ENCODE measurements at regions not wholly inside any gene's neighbourhood (a gene's known extent, or its start where the extent isn't known, plus 50 kb on each side); places are given as distances from the start of the nearest gene placed in this dataset.
"Not testable (repeated sequence)": the region's sequence is repeated elsewhere in the genome, so short reads cannot be mapped to it uniquely, and the experiment has no call there.

DNA sequence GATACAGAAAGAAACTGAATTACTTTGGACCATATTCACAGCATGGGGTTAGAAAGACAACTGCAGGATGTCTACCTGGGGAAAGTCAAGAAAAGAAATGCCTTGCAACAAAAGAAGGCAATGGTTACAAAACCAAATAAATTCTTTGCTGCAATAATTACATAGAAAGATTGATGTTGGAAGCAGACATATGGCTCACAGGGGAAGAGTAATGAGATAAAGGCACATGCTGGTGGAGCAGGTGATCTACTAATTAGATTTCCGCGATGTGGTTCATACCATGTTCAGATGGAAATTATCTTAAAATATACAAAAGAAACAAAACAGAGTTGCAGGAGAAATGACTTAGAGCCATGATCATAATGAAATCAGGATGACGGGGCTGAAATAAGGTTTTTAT is 718.8 kb upstream of the PKDCC start:
- DNase-seq = no peak

DNA sequence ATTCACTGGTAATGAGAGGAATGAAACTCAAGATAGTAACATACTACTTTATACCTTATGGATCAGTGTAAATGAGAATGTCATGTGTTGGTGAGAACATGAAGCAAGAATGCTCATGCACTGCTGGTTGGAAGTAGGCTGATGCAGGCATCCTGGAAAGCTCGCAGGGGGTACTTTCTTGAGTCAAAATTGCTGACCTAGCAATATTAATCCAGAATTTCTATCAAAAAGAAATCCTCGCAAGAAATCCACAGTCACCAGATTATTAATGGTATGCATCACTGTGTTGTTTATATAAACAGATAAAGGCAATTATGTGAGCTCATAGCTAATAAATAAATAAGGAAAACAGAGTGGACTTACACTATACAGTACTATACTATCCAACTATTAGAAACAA is 713.7 kb upstream of the PKDCC start:
- DNase-seq = no peak

DNA sequence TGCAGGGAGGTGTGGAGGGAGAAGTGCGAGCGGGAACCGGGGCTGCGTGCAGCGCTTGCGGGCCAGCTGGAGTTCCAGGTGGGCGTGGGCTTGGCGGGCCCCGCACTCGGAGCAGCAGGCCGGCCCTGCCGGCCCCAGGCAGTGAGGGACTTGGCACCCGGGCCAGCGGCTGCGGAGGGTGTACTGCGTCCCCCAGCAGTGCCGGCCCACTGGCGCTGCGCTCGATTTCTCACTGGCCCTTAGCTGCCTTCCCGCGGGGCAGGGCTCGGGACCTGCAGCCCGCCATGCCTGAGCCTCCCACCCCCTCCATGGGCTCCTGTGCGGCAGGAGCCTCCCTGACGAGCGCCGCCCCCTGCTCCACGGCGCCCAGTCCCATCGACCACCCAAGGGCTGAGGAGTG is 712.2 kb upstream of the PKDCC start:
- DNase-seq = not testable (repeated sequence)

DNA sequence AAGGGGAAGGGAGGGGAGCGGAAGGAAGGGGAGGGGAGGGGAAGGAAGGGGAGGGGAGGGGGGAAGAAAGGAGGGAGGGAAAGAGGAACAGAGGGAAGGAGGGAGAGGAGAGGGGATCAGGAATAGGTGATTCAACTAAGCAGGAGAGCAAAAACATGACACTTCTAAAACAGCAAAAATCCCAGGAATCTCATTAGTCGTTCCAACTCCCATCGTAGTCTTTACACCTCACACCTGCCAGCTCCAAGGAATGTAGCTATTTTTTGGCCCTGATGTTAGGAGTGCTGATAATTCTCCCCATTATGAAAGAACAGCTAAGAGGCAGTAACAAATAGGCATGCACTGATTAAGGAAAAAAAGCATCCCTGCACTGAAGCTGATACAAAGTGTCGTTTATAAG is 709.9 kb upstream of the PKDCC start:
- no peak for DNase-seq

DNA sequence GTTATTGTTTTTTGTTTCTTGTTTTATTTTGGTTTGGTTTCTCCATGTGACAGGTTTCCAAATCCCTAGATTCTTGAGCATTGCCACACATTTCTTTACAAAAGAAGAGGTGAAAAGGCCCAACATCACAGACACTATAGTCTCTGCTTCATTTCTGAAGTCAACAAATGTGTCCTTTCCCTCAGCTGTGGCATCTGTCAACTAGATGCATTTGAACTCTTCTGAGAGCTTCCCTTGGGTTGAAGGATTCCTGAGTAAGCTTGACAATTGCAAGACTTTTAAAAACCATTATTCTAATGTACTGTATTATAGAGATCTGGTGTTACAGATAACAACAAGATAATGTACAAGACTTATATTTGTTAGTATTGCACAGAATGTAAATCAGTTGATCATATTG is 703.3 kb upstream of the PKDCC start:
- no peak for DNase-seq

- no peak for DNase-seq
Measured at GRCh38 chr2:41353060-41353459, 694.8 kb upstream of the PKDCC start.

DNA sequence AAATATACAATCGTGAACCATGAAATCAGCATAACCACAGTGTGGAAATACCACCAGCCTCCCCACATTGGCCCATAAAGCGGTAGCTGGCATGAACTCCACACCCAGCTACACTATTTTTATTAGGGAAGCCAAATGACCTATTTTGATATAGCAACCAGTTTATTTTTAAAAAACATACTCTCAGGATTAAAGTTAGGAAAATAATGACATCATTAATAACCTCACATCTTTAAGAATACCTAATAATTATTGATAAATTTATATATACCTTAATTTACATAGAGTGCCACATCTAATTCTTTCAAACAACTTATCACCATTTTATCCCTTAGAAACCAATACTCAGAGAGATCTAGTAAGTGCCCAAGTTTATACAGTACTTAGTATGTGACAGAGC is 692.0 kb upstream of the PKDCC start:
- no peak for DNase-seq

DNA sequence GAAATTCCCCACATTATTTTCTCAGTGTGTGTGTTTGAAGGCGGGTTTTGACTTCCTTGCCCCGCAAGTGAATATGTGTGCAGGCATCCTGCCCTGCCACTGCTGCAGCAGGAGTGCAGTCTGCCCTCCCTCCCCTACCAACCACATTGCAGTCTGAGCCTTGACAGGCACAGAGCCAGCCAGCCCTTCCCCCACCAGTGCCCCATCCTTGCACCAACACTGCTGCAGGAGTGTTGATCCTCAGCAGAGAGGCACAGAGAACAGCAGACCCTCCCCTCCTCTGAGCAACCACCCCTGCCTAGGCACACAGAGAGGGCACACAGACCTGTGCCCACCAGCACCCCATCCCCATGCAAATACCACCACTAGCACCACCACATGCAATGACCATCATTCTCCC is 683.0 kb upstream of the PKDCC start:
- DNase-seq = no peak

DNA sequence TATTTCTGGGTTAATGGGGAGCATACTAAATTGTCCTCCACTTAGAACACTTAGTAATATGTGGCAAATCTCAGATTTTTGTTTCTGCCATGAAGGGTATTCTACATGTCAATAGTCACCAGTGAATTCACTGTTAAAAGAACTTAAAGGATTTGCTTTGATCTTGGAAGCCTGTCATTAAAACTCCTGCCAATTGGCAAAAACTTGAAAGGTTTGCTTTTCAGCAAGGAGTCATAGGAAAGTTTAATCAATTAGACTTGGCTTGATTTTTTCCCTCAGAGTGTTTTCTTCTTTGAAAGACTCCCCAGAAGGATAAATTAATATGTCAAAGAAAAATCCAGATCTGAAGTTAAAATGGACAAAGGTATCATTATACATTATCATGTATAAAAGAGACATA is 671.9 kb upstream of the PKDCC start:
- no peak for DNase-seq

DNA sequence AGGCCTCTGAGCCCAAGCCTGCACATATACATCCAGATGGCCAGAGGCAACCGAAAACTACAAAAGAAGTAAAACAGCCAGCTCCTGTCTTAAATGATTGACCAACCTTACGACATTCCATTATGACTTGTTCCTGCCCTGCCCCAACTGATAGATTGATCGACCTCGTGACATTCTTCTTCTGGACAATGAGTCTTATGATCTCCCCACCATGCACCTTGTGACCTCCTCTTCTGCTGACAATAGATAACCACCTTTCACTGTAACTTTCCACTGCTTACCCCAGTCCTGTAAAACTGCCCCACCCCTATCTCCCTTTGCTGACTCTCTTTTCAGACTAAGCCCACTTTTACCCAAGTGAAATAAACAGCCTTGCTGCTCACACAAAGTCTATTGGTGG is 670.0 kb upstream of the PKDCC start:
- DNase-seq = no peak

DNA sequence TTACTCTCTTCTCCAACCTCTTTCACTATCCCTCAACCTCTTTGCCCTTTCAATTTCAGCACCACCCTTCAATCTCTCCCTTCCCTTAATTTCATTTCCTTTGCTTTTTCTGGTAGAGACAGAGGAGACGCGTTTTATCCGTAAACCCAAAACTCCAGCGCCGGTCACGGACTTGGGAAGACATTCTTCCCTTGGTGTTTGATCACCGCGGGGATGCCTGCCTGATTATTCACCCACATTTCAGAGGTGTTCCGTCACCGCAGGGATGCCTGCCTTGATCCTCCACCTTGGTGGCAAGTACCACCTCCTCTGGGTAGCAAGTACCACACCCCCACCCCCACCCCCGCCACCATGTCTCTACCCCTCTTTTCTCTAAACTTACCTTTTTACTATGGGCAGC is 669.4 kb upstream of the PKDCC start:
- no peak for DNase-seq

GRCh38 chr2:41379496-41380221 is 668.2 kb upstream of the PKDCC start:
- no peak for DNase-seq

- DNase-seq = no peak
Measured at GRCh38 chr2:41381701-41382100, 666.1 kb upstream of the PKDCC start.

- DNase-seq = no peak
Measured at GRCh38 chr2:41387519-41387918, 660.3 kb upstream of the PKDCC start.

DNA sequence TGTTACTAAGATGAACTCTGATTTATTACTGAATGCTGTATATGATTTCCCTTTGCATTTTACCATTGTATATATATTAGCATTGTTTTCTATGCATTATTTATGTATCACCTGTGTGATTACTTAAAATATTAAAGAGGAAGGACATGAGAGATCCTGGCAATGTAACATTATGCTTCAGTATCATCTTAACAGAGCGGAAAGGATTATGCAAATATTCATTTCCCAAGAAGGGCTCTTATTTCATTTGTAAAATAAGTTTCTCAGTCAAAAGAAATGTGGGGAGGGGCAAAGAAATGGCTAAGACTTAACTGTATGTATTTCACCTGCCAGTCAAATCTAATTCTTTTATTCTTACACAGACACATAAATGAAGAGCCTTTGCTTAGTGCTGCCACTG is 654.2 kb upstream of the PKDCC start:
- DNase-seq = no peak

DNA sequence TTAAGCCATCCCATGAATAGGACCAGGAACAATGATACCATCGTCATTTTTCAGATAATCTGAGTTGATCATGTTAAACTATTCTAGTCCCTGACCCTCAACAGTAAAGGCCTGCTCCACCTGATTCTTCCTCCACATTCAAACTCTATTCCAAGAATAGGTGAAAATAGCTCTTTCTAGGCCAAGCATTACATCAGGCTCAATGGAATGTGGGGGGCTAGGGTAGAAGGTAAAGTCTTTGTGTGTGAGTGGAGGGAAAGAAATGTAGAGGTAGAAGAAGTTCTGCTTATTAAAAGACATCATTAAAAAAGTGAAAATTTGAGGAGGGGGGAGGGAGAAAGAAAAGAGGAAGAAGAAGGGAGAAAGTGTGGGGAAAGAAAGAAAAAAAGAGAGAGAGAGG is 653.3 kb upstream of the PKDCC start:
- DNase-seq = no peak

DNA sequence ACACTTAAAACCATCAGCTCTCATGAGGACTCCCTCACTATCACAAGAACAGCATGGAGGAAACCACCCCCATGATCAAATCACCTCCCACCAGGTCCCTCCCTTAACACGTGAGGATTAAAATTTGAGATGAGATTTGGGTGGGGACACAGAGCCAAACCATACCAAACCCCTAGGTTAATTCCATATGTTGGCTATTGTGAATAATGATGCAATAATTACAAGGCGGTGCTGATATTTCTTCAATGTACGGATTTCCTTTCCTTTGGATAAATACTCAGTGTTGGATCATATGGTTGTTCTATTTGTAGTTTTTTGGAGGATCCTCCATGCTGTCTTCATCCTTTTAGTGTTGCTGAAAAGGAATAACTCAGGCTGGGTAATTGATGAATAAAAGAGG is 652.1 kb upstream of the PKDCC start:
- DNase-seq = no peak

DNA sequence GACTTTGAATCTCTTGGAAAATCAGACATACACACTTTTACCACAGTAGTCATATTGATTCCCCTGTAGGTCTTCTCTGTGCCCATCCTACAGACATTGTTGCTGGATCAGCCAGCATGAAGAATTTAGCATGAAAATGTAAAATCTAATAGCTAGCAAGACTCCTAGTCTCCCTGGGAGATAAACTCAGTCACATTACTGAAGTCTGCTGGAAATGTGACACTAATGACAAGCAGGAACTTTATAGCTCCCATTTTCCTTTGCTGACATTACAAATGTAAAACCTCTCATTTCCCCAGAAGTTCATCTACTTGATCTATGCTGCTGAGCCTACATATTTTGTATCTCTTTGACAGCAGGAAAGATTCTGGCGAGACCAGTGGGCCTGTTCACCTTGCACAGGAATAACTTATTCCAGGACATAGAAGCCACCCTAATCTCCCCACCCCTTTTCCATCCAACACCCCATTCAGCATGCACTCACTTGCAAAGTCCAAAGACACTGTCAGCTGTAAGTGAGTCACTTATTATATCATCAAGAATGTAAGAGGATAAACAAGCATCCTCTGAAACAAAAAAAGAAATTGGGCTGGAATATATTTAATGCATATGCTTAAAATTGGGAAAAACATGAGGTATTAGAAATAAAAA is 648.3 kb upstream of the PKDCC start:
- DNase-seq = no peak

DNA sequence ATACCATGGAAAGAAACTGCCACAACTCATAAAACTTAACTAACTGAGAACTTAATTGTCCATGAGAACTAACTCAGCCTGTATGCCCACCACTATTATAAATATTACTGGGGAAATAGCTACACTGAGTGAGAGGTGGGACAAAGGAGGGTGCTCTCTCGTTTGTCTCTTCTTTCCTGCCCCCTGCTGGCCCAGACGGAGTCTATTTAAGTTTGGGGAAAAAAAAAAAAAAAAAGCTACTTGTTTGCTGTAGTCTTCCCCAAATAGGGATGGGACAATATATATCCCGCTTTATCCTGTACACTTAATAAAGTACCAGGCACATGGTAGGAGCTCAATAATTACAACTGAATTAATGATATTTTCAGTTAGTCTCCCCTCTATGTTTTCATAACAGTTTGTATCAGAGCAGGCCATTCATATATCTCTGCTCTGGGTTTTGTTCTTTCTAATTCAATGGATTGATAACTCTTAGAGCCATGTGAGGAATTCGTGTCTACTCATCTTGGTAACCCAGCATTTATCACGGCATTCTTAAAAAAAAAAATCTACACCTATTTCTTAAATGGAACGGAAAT is 647.6 kb upstream of the PKDCC start:
- DNase-seq = no peak

GRCh38 chr2:41405441-41405840 is 642.4 kb upstream of the PKDCC start:
- no peak for DNase-seq

DNA sequence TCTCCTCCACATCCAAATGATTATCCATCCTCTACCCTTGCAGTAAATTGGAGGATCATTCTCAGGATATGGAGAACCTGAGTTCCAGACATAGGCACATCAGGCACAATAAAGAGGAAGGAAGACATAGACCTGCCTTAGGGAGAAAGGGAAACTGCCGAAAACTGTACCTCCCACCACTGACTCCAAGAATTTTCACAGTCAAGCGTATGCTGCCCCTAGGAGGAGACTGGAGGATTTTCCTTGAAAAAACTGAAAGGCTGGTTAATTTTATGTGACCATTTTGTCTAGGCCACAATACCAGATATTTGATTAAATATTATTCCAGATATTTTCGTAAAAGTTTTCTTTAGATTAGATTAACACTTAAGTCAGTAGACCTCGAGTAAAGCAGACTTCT is 638.5 kb upstream of the PKDCC start:
- DNase-seq = no peak

DNA sequence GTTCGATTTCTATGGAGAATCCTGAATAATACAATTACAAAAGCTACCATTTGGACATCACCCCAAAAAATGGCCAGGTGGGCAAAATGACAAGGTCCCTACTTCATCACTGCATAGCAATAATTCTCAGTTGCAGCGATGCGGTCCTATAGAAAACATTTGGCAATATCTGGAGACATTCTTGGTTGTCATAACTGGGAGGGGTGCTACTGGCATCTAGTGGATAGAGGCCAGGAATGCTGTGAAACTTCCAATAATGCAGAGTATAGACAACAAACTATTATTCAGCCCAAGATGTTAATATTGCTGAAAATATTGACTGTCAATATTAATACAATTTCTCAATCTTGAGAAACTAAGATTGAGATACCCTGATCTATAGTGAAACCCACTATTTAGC is 637.8 kb upstream of the PKDCC start:
- DNase-seq = no peak

DNA sequence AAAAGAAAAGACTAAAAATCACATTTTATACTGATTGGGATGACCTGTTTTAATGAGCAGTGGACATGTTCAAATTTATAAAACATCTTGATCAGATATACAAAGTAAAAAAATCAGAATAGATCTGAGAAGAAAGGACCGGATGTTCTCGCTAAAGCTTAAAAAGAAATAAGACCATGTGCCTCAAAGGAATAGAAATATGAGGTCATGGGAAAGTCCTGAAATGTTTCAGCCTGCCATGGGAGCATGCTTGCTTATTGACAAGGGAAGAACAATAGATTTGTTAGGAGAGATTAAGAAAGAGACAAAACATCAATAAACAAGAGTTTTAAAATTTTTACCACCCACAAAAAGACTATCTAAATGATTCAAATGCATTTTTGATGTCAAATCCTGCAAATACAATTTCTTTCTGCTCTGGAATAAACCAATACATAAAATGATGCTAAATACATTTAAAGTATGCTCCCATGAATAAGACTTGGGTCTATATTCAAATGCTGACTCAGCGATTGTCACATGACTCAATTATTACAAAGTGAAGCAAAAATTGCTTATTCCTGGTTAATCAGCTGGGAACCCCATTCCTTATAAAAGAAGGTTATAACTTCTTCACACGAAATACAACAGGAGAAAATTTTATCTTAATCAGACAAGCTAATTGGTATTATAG is 633.9 kb upstream of the PKDCC start:
- DNase-seq = no peak
